ENCODE measurements at regions not wholly inside any gene's neighbourhood (a gene's known extent, or its start where the extent isn't known, plus 50 kb on each side); places are given as distances from the start of the nearest gene placed in this dataset.

DNA sequence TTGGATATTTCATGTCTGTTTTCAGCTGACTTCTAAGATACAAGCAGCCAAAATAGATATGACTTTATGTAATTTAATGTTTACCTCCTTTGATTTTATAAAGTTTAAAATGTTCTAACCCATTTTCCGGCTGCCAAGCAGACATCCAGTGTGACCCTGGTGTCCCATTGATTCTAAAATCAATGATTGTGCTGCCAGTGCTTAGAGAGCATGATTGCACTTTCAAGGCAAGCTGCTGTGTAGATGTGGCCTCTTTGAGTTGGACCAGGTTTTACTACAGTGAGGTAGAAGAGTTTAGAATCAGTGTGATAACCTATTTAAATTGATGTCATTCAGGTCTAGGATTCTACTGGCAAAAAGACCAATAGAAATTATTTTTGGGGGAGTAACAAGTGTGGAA, 730.9 kb downstream of the STPG2 start:
- Histone ChIP-seq H3K4me2 (ENCODE audit: control insufficient read depth, extremely low read depth, insufficient read depth, low read depth, low read length) (no peak overlapping the region), H3K4me1 (ENCODE audit: control insufficient read depth, extremely low read depth, insufficient read depth, low read length) (no peaks in the 10 kb centered on the region), H3K79me2 (ENCODE audit: control insufficient read depth, insufficient read depth, low read length) (no peaks in the 10 kb centered on the region), H3K9ac (ENCODE audit: control insufficient read depth, extremely low read depth, insufficient read depth, low read length) (no peak overlapping the region), H3K27ac (ENCODE audit: control insufficient read depth, insufficient read depth, low read length) (no peak overlapping the region), H2AFZ (ENCODE audit: control insufficient read depth, low read length) (no peak overlapping the region), H3K4me3 (ENCODE audit: control insufficient read depth in 2 of 3, extremely low read depth in 1 of 3, insufficient read depth in 2 of 3, low read depth in 1 of 3, low read length in 3 of 3) (no peak overlapping the region), H3K36me3 (ENCODE audit: control insufficient read depth in 2 of 2, extremely low read depth in 1 of 2, insufficient read depth in 2 of 2, low read length in 2 of 2) (no peaks in the 10 kb centered on the region), H3K9me1 (ENCODE audit: control insufficient read depth, extremely low read depth, insufficient read depth, low read length) (no peaks in the 10 kb centered on the region), H3K9me3 (ENCODE audit: control insufficient read depth, low read depth, low read length) (no peaks in the 10 kb centered on the region), H3K27me3 (ENCODE audit: control insufficient read depth, extremely low read depth, insufficient read depth, low read length) (no peaks in the 10 kb centered on the region), H4K20me1 (ENCODE audit: control insufficient read depth, extremely low read depth, insufficient read depth, low read length) (no peaks in the 10 kb centered on the region)
- TF ChIP-seq, protein P1, sequence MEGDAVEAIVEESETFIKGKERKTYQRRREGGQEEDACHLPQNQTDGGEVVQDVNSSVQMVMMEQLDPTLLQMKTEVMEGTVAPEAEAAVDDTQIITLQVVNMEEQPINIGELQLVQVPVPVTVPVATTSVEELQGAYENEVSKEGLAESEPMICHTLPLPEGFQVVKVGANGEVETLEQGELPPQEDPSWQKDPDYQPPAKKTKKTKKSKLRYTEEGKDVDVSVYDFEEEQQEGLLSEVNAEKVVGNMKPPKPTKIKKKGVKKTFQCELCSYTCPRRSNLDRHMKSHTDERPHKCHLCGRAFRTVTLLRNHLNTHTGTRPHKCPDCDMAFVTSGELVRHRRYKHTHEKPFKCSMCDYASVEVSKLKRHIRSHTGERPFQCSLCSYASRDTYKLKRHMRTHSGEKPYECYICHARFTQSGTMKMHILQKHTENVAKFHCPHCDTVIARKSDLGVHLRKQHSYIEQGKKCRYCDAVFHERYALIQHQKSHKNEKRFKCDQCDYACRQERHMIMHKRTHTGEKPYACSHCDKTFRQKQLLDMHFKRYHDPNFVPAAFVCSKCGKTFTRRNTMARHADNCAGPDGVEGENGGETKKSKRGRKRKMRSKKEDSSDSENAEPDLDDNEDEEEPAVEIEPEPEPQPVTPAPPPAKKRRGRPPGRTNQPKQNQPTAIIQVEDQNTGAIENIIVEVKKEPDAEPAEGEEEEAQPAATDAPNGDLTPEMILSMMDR (optimal IDR thresholded peaks at IDR 0.05 in 1 of 3, IDR thresholded peaks at IDR 0.05 in 1 of 3, conservative IDR thresholded peaks at IDR 0.05 in 1 of 3; ENCODE audit: extremely low read depth in 1 of 3, insufficient read depth in 2 of 3, low read length in 3 of 3) = no peak
- no peak for TF ChIP-seq EZH2 (IDR thresholded peaks at IDR 0.05; ENCODE audit: low read length)
- DNase-seq (ENCODE audit: low read depth, low spot score) = no peak
- no peak for FAIRE-seq
- dilution Hi-C loops (cut with MboI; ENCODE audit: extremely low pct_ligation_motif_present, low sequenced_read_pairs) = no loop called here

DNA sequence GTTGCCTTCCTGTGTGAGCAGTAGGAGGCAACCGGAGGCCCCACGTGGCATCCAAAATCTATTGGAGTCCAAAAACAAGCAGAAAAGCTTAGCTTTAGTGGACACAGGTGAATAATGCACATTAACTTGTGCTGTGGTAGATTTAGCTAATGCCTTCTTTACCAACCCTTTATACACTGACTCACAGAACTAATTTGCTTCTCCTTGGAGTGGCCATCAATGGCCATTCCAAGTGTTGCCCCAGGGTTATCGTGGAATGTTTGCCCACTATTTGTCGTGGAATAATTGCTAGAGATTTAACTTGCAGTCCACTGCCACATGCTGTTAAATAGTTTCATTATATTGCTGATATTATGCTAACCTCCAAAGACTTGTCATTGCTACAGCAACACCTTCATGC, 729.1 kb downstream of the STPG2 start:
- no peaks in the 10 kb centered on the region for H3K9me1 ChIP-seq (ENCODE audit: control insufficient read depth, extremely low read depth, insufficient read depth, low read length)
- FAIRE-seq (no peak), DNase-seq (ENCODE audit: low read depth, low spot score) (no peak)
- H3K9me3 ChIP-seq (ENCODE audit: control insufficient read depth, low read depth, low read length) = no peaks in the 10 kb centered on the region
- H3K4me3 ChIP-seq (ENCODE audit: control insufficient read depth in 2 of 3, extremely low read depth in 1 of 3, insufficient read depth in 2 of 3, low read depth in 1 of 3, low read length in 3 of 3) = no peak overlapping the region
- no peak overlapping the region for H3K9ac ChIP-seq (ENCODE audit: control insufficient read depth, extremely low read depth, insufficient read depth, low read length)
- TF ChIP-seq EZH2 (IDR thresholded peaks at IDR 0.05; ENCODE audit: low read length) = no peak
- TF ChIP-seq, protein P1 (optimal IDR thresholded peaks at IDR 0.05 in 1 of 3, IDR thresholded peaks at IDR 0.05 in 1 of 3, conservative IDR thresholded peaks at IDR 0.05 in 1 of 3; ENCODE audit: extremely low read depth in 1 of 3, insufficient read depth in 2 of 3, low read length in 3 of 3) = no peak
- no peak overlapping the region for H3K4me2 ChIP-seq (ENCODE audit: control insufficient read depth, extremely low read depth, insufficient read depth, low read depth, low read length)
- no peak overlapping the region for H3K27ac ChIP-seq (ENCODE audit: control insufficient read depth, insufficient read depth, low read length)
- H3K36me3 ChIP-seq (ENCODE audit: control insufficient read depth in 2 of 2, extremely low read depth in 1 of 2, insufficient read depth in 2 of 2, low read length in 2 of 2) = no peaks in the 10 kb centered on the region
- H3K79me2 ChIP-seq (ENCODE audit: control insufficient read depth, insufficient read depth, low read length) = no peaks in the 10 kb centered on the region
- no peak overlapping the region for H2AFZ ChIP-seq (ENCODE audit: control insufficient read depth, low read length)
- dilution Hi-C loops (cut with MboI; ENCODE audit: extremely low pct_ligation_motif_present, low sequenced_read_pairs) = no loop called here
- no peaks in the 10 kb centered on the region for H4K20me1 ChIP-seq (ENCODE audit: control insufficient read depth, extremely low read depth, insufficient read depth, low read length)
- H3K27me3 ChIP-seq (ENCODE audit: control insufficient read depth, extremely low read depth, insufficient read depth, low read length) = no peaks in the 10 kb centered on the region
- H3K4me1 ChIP-seq (ENCODE audit: control insufficient read depth, extremely low read depth, insufficient read depth, low read length) = no peaks in the 10 kb centered on the region

All from keratinocyte (primary cell).